ENCODE measurements at regions not wholly inside any gene's neighbourhood (a gene's known extent, or its start where the extent isn't known, plus 50 kb on each side); places are given as distances from the start of the nearest gene placed in this dataset.

- Histone ChIP-seq H3K9me3 (no peaks in the 10 kb centered on the region), H3K27me3 (no peaks in the 10 kb centered on the region), H3K36me3 (no peaks in the 10 kb centered on the region), H3K27ac (no peak overlapping the region), H3K4me1 (no peaks in the 10 kb centered on the region), H3K4me3 (no peak overlapping the region)
- peak in 1 of 3 donors; percentile 25 for DNase-seq
- TF ChIP-seq, protein P1, sequence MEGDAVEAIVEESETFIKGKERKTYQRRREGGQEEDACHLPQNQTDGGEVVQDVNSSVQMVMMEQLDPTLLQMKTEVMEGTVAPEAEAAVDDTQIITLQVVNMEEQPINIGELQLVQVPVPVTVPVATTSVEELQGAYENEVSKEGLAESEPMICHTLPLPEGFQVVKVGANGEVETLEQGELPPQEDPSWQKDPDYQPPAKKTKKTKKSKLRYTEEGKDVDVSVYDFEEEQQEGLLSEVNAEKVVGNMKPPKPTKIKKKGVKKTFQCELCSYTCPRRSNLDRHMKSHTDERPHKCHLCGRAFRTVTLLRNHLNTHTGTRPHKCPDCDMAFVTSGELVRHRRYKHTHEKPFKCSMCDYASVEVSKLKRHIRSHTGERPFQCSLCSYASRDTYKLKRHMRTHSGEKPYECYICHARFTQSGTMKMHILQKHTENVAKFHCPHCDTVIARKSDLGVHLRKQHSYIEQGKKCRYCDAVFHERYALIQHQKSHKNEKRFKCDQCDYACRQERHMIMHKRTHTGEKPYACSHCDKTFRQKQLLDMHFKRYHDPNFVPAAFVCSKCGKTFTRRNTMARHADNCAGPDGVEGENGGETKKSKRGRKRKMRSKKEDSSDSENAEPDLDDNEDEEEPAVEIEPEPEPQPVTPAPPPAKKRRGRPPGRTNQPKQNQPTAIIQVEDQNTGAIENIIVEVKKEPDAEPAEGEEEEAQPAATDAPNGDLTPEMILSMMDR (IDR thresholded peaks at IDR 0.05): no peak
- no peak for TF ChIP-seq POLR2A (IDR thresholded peaks at IDR 0.05)
These were observed 166.9 kb upstream of the MRPS30 start for GRCh38 chr5:44641820-44642219.

DNA sequence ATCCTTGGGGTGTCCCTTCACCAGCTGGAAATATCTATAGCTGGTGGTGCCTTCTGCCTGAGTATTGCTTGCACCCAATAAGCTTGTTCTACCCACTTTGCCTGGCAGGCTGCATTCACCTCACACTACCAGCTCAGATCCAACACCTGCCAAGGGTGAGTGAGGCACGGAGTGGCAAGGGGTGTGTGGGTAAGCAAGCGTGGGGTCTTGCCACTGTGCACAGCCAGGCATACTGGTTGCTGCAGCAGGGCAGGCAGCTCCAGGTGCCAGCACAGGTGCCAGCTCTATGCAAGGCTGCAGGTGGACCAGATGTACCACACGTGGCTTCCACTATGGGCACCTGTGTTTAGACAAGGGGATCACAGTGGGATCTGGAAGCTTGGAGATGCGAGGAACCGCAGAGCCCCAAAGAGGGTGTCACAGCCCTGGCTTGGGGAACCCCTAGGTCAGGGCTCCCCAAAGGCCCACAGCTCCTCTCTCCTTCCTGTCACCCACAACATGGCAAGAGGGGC, 167.7 kb upstream of the MRPS30 start:
- H3K9me3 ChIP-seq: no peaks in the 10 kb centered on the region
- H3K4me3 ChIP-seq: no peak overlapping the region
- no peaks in the 10 kb centered on the region for H3K36me3 ChIP-seq
- DNase-seq: no peak
- no peaks in the 10 kb centered on the region for H3K27me3 ChIP-seq
- no peak for TF ChIP-seq POLR2A (IDR thresholded peaks at IDR 0.05)
- TF ChIP-seq, protein P1 (IDR thresholded peaks at IDR 0.05): no peak
- no peaks in the 10 kb centered on the region for H3K4me1 ChIP-seq
- no peak overlapping the region for H3K27ac ChIP-seq

DNA sequence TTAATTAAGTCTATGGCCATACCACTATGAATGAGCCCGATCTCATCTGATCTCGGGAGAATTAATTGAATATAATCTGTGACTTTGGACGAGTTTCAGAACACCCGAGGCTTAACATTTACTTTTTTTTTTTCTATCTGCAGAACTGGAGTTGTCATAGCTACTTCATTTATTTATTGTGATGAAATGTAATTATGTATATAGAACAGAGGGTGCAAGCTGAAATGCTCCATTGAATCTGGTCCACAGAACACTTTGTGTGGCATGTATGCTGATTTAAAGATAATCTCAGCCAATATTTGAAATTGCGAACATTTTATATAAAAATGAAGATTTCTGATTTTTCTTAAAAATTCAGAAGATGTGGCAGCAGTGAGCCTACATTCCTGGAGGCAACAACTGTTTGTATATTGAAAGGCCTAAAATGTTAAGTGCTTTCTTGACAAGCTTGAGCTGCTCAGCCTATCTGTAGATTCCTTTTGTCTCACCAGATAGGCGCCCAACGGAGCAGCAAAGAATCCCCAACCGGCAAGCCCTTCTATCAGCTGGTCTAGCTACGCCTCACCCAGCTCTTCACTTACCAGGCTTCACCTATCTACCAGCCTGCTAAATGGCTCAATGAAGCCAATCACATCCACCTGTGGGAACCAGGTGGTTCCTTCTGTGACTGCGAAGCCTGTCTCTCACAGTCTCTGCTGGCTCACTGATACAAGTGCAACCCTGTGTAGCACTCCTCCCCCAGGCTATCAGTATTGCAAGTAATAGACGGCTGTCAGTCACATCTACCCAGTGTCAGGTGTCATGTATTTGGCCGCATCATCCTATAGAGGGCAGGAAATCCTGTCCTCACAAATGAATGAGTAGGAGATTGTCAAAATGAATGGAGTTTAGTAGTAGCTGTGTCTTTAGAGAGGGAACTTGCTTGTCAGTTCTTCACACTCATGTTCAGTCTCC, 170.6 kb upstream of the MRPS30 start:
- no peak for DNase-seq
- H3K36me3 ChIP-seq: no peaks in the 10 kb centered on the region
- H3K4me1 ChIP-seq: no peaks in the 10 kb centered on the region
- no peaks in the 10 kb centered on the region for H3K9me3 ChIP-seq
- H3K4me3 ChIP-seq: no peak overlapping the region
- TF ChIP-seq, protein P1 (IDR thresholded peaks at IDR 0.05): no peak
- no peak for TF ChIP-seq POLR2A (IDR thresholded peaks at IDR 0.05)
- no peak overlapping the region for H3K27ac ChIP-seq
- H3K27me3 ChIP-seq: no peaks in the 10 kb centered on the region

DNA sequence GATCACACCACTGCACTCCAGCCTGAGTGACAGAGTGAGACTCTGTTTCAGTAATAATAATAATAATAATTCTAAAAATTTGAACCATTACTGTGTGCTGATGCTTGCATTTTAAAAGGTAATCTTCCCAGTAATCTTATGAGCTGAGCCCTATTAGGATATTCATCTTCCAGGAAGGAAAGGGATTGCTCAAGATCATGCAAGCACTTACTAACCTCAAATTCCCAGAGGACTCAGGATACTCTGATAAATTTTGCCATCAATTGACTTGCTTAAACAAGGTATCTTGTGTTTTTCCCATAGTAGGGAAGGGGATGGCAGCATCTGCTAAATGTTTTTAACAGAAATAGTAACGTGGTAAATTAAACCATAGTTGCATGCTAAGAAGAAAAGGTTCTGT, 176.4 kb upstream of the MRPS30 start:
- DNase-seq: no peak
- no peak overlapping the region for H3K4me3 ChIP-seq
- no peaks in the 10 kb centered on the region for H3K4me1 ChIP-seq
- H3K27me3 ChIP-seq: no peaks in the 10 kb centered on the region
- no peaks in the 10 kb centered on the region for H3K36me3 ChIP-seq
- H3K9me3 ChIP-seq: no peaks in the 10 kb centered on the region
- H3K27ac ChIP-seq: no peak overlapping the region
- TF ChIP-seq, protein P1 (IDR thresholded peaks at IDR 0.05): no peak
- no peak for TF ChIP-seq POLR2A (IDR thresholded peaks at IDR 0.05)

- H3K4me3 ChIP-seq: no peak overlapping the region
- no peaks in the 10 kb centered on the region for H3K36me3 ChIP-seq
- TF ChIP-seq POLR2A (IDR thresholded peaks at IDR 0.05): no peak
- TF ChIP-seq, protein P1 (IDR thresholded peaks at IDR 0.05): no peak
- no peaks in the 10 kb centered on the region for H3K27me3 ChIP-seq
- no peak for DNase-seq
- no peak overlapping the region for H3K27ac ChIP-seq
- H3K9me3 ChIP-seq: no peaks in the 10 kb centered on the region
- H3K4me1 ChIP-seq: no peaks in the 10 kb centered on the region
These were observed 181.9 kb upstream of the MRPS30 start for GRCh38 chr5:44626846-44627245.

All from Peyer's patch (tissue), 4 donors.